Bronchial epithelial cell (primary cell): ENCODE measurements at regions not wholly inside any gene's neighbourhood (a gene's known extent, or its start where the extent isn't known, plus 50 kb on each side); places are given as distances from the start of the nearest gene placed in this dataset.

ENCODE experiments used
- DNase-seq: peaks from one replicate; pipeline ENCODE4 v3.0.0-alpha.2; 2010; ENCODE audit warnings: low read depth
- FAIRE-seq: peaks from 2 replicates; lab custom pipeline; 2011; peaks lifted over from hg19 to GRCh38; lab: Jason Lieb, UNC
- H3K27me3 ChIP-seq: 2 replicates; pipeline ENCODE4 v1.5.1; 2011; ENCODE audit warnings: low read length; ENCODE audit not compliant: control insufficient read depth, insufficient read depth
- H3K36me3 ChIP-seq: 2 replicates; pipeline ENCODE4 v1.5.1; 2011; ENCODE audit warnings: low read length; ENCODE audit not compliant: control insufficient read depth, insufficient read depth
- H3K4me3 ChIP-seq: 2 replicates; pipeline ENCODE4 v1.5.1; 2011; ENCODE audit warnings: mild to moderate bottlenecking, low read depth, low read length, control low read depth
- CTCF ChIP-seq: IDR thresholded peaks from 2 replicates; pipeline ENCODE4 v1.5.1; 2011; ENCODE audit warnings: mild to moderate bottlenecking, moderate library complexity, low read length, control low read depth, inconsistent platforms; ENCODE audit not compliant: insufficient read depth, severe bottlenecking

GRCh38 chr9:105050296-105050695 lies 122.3 kb upstream of the ABCA1 start:
- no peak for TF ChIP-seq CTCF
- no peak for FAIRE-seq

GRCh38 chr9:105051897-105052296 lies 123.9 kb upstream of the ABCA1 start:
- no peak overlapping the region for H3K4me3 ChIP-seq
- TF ChIP-seq CTCF = no peak
- no peaks in the 10 kb centered on the region for H3K36me3 ChIP-seq
- FAIRE-seq (no peak), DNase-seq (no peak)
- H3K27me3 ChIP-seq = no peaks in the 10 kb centered on the region

More at GRCh38 chr9:105050296-105050695, 122.3 kb upstream of the ABCA1 start:
- DNase-seq = no peak
- Histone ChIP-seq H3K4me3 (no peak overlapping the region), H3K27me3 (no peaks in the 10 kb centered on the region), H3K36me3 (no peaks in the 10 kb centered on the region)

GRCh38 chr9:105052346-105052745 lies 124.4 kb upstream of the ABCA1 start:
- no peak for DNase-seq
- H3K27me3 ChIP-seq = no peaks in the 10 kb centered on the region
- no peak overlapping the region for H3K4me3 ChIP-seq
- no peaks in the 10 kb centered on the region for H3K36me3 ChIP-seq
- no peak for TF ChIP-seq CTCF
- no peak for FAIRE-seq

- H3K4me3 ChIP-seq = no peak overlapping the region
- no peaks in the 10 kb centered on the region for H3K36me3 ChIP-seq
- DNase-seq (peak; percentile 96), FAIRE-seq (no peak)
- no peaks in the 10 kb centered on the region for H3K27me3 ChIP-seq
- TF ChIP-seq CTCF = no peak
Observed at GRCh38 chr9:105053209-105053652, 125.3 kb upstream of the ABCA1 start.

GRCh38 chr9:105054491-105054890 lies 126.5 kb upstream of the ABCA1 start:
- TF ChIP-seq CTCF = no peak
- no peaks in the 10 kb centered on the region for H3K36me3 ChIP-seq
- FAIRE-seq = no peak
- no peaks in the 10 kb centered on the region for H3K27me3 ChIP-seq
- no peak overlapping the region for H3K4me3 ChIP-seq
- peak; percentile 85 for DNase-seq

GRCh38 chr9:105055917-105056316 lies 128.0 kb upstream of the ABCA1 start:
- H3K36me3 ChIP-seq = no peaks in the 10 kb centered on the region
- DNase-seq (no peak), FAIRE-seq (no peak)
- no peak for TF ChIP-seq CTCF
- H3K27me3 ChIP-seq = no peaks in the 10 kb centered on the region
- H3K4me3 ChIP-seq = no peak overlapping the region
